IMR-90 (cell line): ENCODE measurements at regions not wholly inside any gene's neighbourhood (a gene's known extent, or its start where the extent isn't known, plus 50 kb on each side); places are given as distances from the start of the nearest gene placed in this dataset.

Source experiments
- ATAC-seq: fragments of 200-7000 bp; cut with Tn5 transposase; 2 replicates; pipeline ENCODE4 v1.9.1; 2020; ENCODE audit warnings: low read depth, mild to moderate bottlenecking, moderate library complexity
- BruUV-seq: library from RNA; stranded (reverse); fragments of 400-500 nt; replicated peaks from 2 replicates; lab custom pipeline; 2021; lab: Mats Ljungman, UMichigan
- CTCF ChIA-PET: fragments of 300-600 bp; formaldehyde crosslinking; extraction: SDS; loops from one replicate; lab custom pipeline; 2021; ENCODE audit warnings: antibody characterized with exemption; lab: Yijun Ruan, JAX
- POLR2A ChIA-PET: fragments of 300-600 bp; sonication (Branson Sonifier 250); formaldehyde crosslinking; loops from one replicate; lab custom pipeline; 2022; ENCODE audit warnings: antibody characterized with exemption; ENCODE audit not compliant: unreplicated experiment; lab: Charles Lee
- DNase-seq: peaks from one replicate; pipeline ENCODE4 v3.0.0; 2013
- H2AFZ ChIP-seq: replicated peaks from 2 replicates; pipeline ENCODE3; 2013; ENCODE audit warnings: low read length, mild to moderate bottlenecking; ENCODE audit not compliant: poor library complexity
- H2AK5ac ChIP-seq: 2 replicates; pipeline ENCODE4 v1.6.1; 2013; ENCODE audit warnings: low read depth, low read length, inconsistent platforms
- H2AK9ac ChIP-seq: replicated peaks from 2 replicates; pipeline ENCODE3; 2013; ENCODE audit warnings: mild to moderate bottlenecking, low read depth, low read length, moderate library complexity; ENCODE audit not compliant: poor library complexity
- H2BK120ac ChIP-seq: 2 replicates; pipeline ENCODE4 v1.6.1; 2013; ENCODE audit warnings: low read depth, low read length, inconsistent platforms
- H2BK15ac ChIP-seq: 3 replicates; pipeline ENCODE4 v1.6.1; 2013; ENCODE audit warnings: low read depth, low read length, inconsistent platforms
- H2BK20ac ChIP-seq: 2 replicates; pipeline ENCODE4 v1.6.1; 2013; ENCODE audit warnings: low read depth, mild to moderate bottlenecking, inconsistent platforms, low read length, moderate library complexity
- H2BK5ac ChIP-seq: 2 replicates; pipeline ENCODE4 v1.6.1; 2013; ENCODE audit warnings: mild to moderate bottlenecking, low read depth, low read length, inconsistent platforms; ENCODE audit not compliant: poor library complexity, severe bottlenecking
- H3K14ac ChIP-seq: replicated peaks from 2 replicates; pipeline ENCODE4 v1.6.1; 2013; ENCODE audit warnings: low read depth, low read length, inconsistent platforms
- H3K18ac ChIP-seq: 2 replicates; pipeline ENCODE4 v1.6.1; 2013; ENCODE audit warnings: low read depth, low read length, control low read depth
- H3K23ac ChIP-seq: 2 replicates; pipeline ENCODE4 v1.6.1; 2013; ENCODE audit warnings: low read depth, low read length, inconsistent platforms
- H3K27ac ChIP-seq: 2 replicates; pipeline ENCODE4 v1.5.1; 2013; ENCODE audit warnings: mild to moderate bottlenecking, control low read depth, low read length; ENCODE audit not compliant: insufficient read depth
- H3K27me3 ChIP-seq: 2 replicates; pipeline ENCODE4 v1.6.1; 2013; ENCODE audit warnings: low read length; ENCODE audit not compliant: control insufficient read depth, insufficient read depth
- H3K36me3 ChIP-seq: 2 replicates; pipeline ENCODE4 v1.6.1; 2013; ENCODE audit warnings: low read length, mixed read lengths; ENCODE audit not compliant: control insufficient read depth, insufficient read depth
- H3K4ac ChIP-seq: 2 replicates; pipeline ENCODE4 v1.6.1; 2013; ENCODE audit warnings: low read depth, low read length, inconsistent platforms
- H3K4me1 ChIP-seq: 2 replicates; pipeline ENCODE4 v1.6.1; 2013; ENCODE audit warnings: low read length, mixed read lengths; ENCODE audit not compliant: control insufficient read depth, insufficient read depth
- H3K4me2 ChIP-seq: 2 replicates; pipeline ENCODE4 v1.6.1; 2013; ENCODE audit warnings: low read depth, mild to moderate bottlenecking, control low read depth, low read length, moderate library complexity
- H3K4me3 ChIP-seq: 2 replicates; pipeline ENCODE4 v1.5.1; 2013; ENCODE audit warnings: low read depth, mild to moderate bottlenecking, control low read depth, low read length, moderate library complexity; ENCODE audit not compliant: insufficient read depth
- H3K56ac ChIP-seq: 2 replicates; pipeline ENCODE4 v1.6.1; 2013; ENCODE audit warnings: low read length, inconsistent platforms; ENCODE audit not compliant: insufficient read depth; ENCODE audit errors: extremely low read depth
- H3K79me1 ChIP-seq, 2 experiments: 2 replicates each; pipeline ENCODE4 v1.6.1; 2013; ENCODE audit warnings: low read length in 2 of 2, inconsistent platforms in 1 of 2, low read depth in 1 of 2
- H3K9ac ChIP-seq: 2 replicates; pipeline ENCODE4 v1.6.1; 2013; ENCODE audit warnings: low read depth, low read length, control low read depth
- H3K9me1 ChIP-seq: 2 replicates; pipeline ENCODE4 v1.6.1; 2013; ENCODE audit warnings: low read length, inconsistent platforms; ENCODE audit not compliant: insufficient read depth
- H3K9me3 ChIP-seq: 2 replicates; pipeline ENCODE4 v1.6.1; 2013; ENCODE audit warnings: low read length; ENCODE audit not compliant: control insufficient read depth, insufficient read depth
- H4K20me1 ChIP-seq: 2 replicates; pipeline ENCODE4 v1.6.1; 2013; ENCODE audit warnings: low read length, inconsistent platforms; ENCODE audit not compliant: insufficient read depth
- H4K5ac ChIP-seq: 2 replicates; pipeline ENCODE4 v1.6.1; 2013; ENCODE audit warnings: mild to moderate bottlenecking, low read depth, low read length, control low read depth
- H4K8ac ChIP-seq, 2 experiments: 2 replicates each; pipeline ENCODE4 v1.6.1; 2013; ENCODE audit warnings: low read depth in 2 of 2, low read length in 2 of 2, control low read depth in 1 of 2, inconsistent platforms in 1 of 2
- H4K91ac ChIP-seq: 2 replicates; pipeline ENCODE4 v1.6.1; 2013; ENCODE audit warnings: low read depth, low read length, inconsistent platforms; ENCODE audit not compliant: insufficient read depth
- BHLHE40 ChIP-seq: fragments of 150-350 bp; IDR thresholded peaks from 2 replicates; pipeline ENCODE4 v1.6.1; 2016; ENCODE audit warnings: mild to moderate bottlenecking, low read depth, low read length
- CEBPB ChIP-seq: IDR thresholded peaks from 2 replicates; pipeline ENCODE4 v1.6.1; 2012; ENCODE audit warnings: low read depth, low read length, improper control_type of control experiment
- CHD1 ChIP-seq: IDR thresholded peaks from 2 replicates; pipeline ENCODE4 v1.6.1; 2012; ENCODE audit warnings: low read depth, low read length, improper control_type of control experiment
- FOS ChIP-seq: fragments of 150-350 bp; IDR thresholded peaks from 2 replicates; pipeline ENCODE4 v1.6.1; 2016; ENCODE audit warnings: low read depth, low read length
- MAFK ChIP-seq: IDR thresholded peaks from 2 replicates; pipeline ENCODE4 v1.6.1; 2012; ENCODE audit warnings: low read depth, low read length, improper control_type of control experiment
- MAZ ChIP-seq: IDR thresholded peaks from 2 replicates; pipeline ENCODE4 v1.6.1; 2012; ENCODE audit warnings: low read depth, mild to moderate bottlenecking, low read length, improper control_type of control experiment, moderate library complexity, borderline replicate concordance
- MXI1 ChIP-seq: IDR thresholded peaks from 2 replicates; pipeline ENCODE4 v1.6.1; 2012; ENCODE audit warnings: low read depth, mild to moderate bottlenecking, low read length, moderate library complexity, borderline replicate concordance
- NFE2L2 ChIP-seq: fragments of 150-350 bp; IDR thresholded peaks from 2 replicates; pipeline ENCODE4 v1.6.1; 2016; ENCODE audit warnings: low read depth, mild to moderate bottlenecking, low read length
- POLR2A ChIP-seq: IDR thresholded peaks from 2 replicates; pipeline ENCODE4 v1.6.1; 2012; ENCODE audit warnings: mild to moderate bottlenecking, low read depth, low read length
- RAD21 ChIP-seq: IDR thresholded peaks from 2 replicates; pipeline ENCODE4 v1.6.1; 2012; ENCODE audit warnings: low read length, improper control_type of control experiment
- RCOR1 ChIP-seq: IDR thresholded peaks from 2 replicates; pipeline ENCODE4 v1.6.1; 2012; ENCODE audit warnings: mild to moderate bottlenecking, low read length, improper control_type of control experiment; ENCODE audit not compliant: insufficient replicate concordance
- RFX5 ChIP-seq: IDR thresholded peaks from 2 replicates; pipeline ENCODE4 v1.8.0; 2012; ENCODE audit warnings: low read depth, mild to moderate bottlenecking, low read length, moderate library complexity
- SMC3 ChIP-seq: fragments of 150-350 bp; IDR thresholded peaks from 2 replicates; pipeline ENCODE4 v1.6.1; 2016; ENCODE audit warnings: low read depth, mild to moderate bottlenecking, antibody characterized with exemption, low read length, moderate library complexity
- WGBS, 2 experiments: methylation state at CpG; one replicate each; pipeline versions ENCODE4 v1.1.5 to v1.1.7; 2013; ENCODE audit warnings: missing lambda C conversion rate in 2 of 2; ENCODE audit not compliant: insufficient read length in 1 of 2; ENCODE audit errors: extremely low coverage in 2 of 2; 5-methylcytosine and 5-hydroxymethylcytosine counted together
- dilution Hi-C: fragments of 300-500 bp; cut with HindIII; formaldehyde crosslinking; loops from one replicate; pipeline ENCODE4 v1.14.3; 2018; ENCODE audit warnings: low sequenced_read_pairs; ENCODE audit not compliant: unreplicated experiment
- in situ Hi-C: fragments of 300-500 bp; cut with MboI; formaldehyde crosslinking; loops from 3 replicates; pipeline ENCODE4 v1.14.3; 2019; ENCODE audit warnings: low sequenced_read_pairs, inconsistent platforms, mixed read lengths
- intact Hi-C: fragments of 100-400 bp; cut with micrococcal nuclease; formaldehyde crosslinking; loops from 2 replicates; pipeline ENCODE4 v1.10.0; 2022
- TF ChIP-seq, protein P1 (sequence below): fragments of 150-350 bp; IDR thresholded peaks from 2 replicates; pipeline ENCODE4 v1.6.1; 2017; ENCODE audit warnings: mild to moderate bottlenecking, antibody characterized with exemption, low read length, low read depth
- TF ChIP-seq, protein P2 (sequence below): fragments of 150-350 bp; IDR thresholded peaks from 2 replicates; pipeline ENCODE4 v1.6.1; 2016; ENCODE audit warnings: low read depth, mild to moderate bottlenecking, low read length, moderate library complexity, borderline replicate concordance
- TF ChIP-seq, protein P3 (sequence below): conservative IDR thresholded peaks from 2 replicates; pipeline ENCODE4 v1.5.1; 2012; ENCODE audit warnings: mild to moderate bottlenecking, low read depth, low read length, improper control_type of control experiment

DNA sequence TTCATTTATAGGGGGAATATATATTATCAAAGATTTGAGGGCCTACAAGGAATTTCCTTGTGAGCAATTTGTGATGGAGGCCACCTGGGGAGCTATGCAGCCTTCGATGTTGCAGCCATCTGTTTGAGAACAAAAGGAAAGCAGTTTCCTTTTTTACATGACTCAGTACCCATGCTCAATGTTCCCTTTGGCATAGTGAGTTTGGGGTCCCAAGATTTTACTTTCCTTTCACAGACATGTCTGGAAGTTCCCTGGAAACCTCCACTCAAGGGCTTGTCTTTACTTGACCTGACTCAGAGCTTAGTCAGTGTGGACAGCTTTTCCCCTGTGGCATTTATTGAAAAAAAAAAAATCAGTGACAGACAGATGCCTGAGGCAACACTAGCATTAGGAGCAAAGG, 73.5 kb upstream of the VIPR2 start:
- Histone ChIP-seq H3K4me3 (no peak overlapping the region), H3K23ac (no peak overlapping the region), H2BK20ac (no peak overlapping the region), H3K9me3 (peaks cover 16% of the 10 kb centered on the region), H2BK120ac (no peak overlapping the region), H2AK9ac (no peak overlapping the region), H3K14ac (no peak overlapping the region), H3K27me3 (no peaks in the 10 kb centered on the region), H2AK5ac (no peak overlapping the region), H3K56ac (no peak overlapping the region), H3K4ac (no peak overlapping the region), H4K20me1 (no peaks in the 10 kb centered on the region), H4K91ac (no peak overlapping the region), H4K5ac (no peak overlapping the region), H2BK5ac (no peak overlapping the region), H3K79me1 (no peaks in the 10 kb centered on the region), H3K36me3 (no peaks in the 10 kb centered on the region), H4K8ac (no peak overlapping the region), H3K4me2 (no peak overlapping the region), H3K9me1 (no peaks in the 10 kb centered on the region), H3K18ac (no peak overlapping the region), H3K9ac (no peak overlapping the region), H2BK15ac (no peak overlapping the region), H3K4me1 (no peaks in the 10 kb centered on the region), H2AFZ (no peak overlapping the region), H3K27ac (no peak overlapping the region)
- in situ Hi-C loops = no loop called here
- ChIA-PET POLR2A (no interaction called here), CTCF (no interaction called here)
- no peak for TF ChIP-seq BHLHE40
- TF ChIP-seq MAFK = no peak
- TF ChIP-seq RCOR1 = no peak
- no peak for TF ChIP-seq SMC3
- TF ChIP-seq MXI1 = no peak
- TF ChIP-seq, protein P1, sequence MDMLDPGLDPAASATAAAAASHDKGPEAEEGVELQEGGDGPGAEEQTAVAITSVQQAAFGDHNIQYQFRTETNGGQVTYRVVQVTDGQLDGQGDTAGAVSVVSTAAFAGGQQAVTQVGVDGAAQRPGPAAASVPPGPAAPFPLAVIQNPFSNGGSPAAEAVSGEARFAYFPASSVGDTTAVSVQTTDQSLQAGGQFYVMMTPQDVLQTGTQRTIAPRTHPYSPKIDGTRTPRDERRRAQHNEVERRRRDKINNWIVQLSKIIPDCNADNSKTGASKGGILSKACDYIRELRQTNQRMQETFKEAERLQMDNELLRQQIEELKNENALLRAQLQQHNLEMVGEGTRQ = no peak
- TF ChIP-seq RAD21 = no peak
- TF ChIP-seq CEBPB = no peak
- TF ChIP-seq POLR2A = no peak
- no peak for TF ChIP-seq MAZ
- TF ChIP-seq, protein P2, sequence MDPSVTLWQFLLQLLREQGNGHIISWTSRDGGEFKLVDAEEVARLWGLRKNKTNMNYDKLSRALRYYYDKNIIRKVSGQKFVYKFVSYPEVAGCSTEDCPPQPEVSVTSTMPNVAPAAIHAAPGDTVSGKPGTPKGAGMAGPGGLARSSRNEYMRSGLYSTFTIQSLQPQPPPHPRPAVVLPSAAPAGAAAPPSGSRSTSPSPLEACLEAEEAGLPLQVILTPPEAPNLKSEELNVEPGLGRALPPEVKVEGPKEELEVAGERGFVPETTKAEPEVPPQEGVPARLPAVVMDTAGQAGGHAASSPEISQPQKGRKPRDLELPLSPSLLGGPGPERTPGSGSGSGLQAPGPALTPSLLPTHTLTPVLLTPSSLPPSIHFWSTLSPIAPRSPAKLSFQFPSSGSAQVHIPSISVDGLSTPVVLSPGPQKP = no peak
- TF ChIP-seq RFX5 = no peak
- TF ChIP-seq, protein P3, sequence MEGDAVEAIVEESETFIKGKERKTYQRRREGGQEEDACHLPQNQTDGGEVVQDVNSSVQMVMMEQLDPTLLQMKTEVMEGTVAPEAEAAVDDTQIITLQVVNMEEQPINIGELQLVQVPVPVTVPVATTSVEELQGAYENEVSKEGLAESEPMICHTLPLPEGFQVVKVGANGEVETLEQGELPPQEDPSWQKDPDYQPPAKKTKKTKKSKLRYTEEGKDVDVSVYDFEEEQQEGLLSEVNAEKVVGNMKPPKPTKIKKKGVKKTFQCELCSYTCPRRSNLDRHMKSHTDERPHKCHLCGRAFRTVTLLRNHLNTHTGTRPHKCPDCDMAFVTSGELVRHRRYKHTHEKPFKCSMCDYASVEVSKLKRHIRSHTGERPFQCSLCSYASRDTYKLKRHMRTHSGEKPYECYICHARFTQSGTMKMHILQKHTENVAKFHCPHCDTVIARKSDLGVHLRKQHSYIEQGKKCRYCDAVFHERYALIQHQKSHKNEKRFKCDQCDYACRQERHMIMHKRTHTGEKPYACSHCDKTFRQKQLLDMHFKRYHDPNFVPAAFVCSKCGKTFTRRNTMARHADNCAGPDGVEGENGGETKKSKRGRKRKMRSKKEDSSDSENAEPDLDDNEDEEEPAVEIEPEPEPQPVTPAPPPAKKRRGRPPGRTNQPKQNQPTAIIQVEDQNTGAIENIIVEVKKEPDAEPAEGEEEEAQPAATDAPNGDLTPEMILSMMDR = no peak
- TF ChIP-seq NFE2L2 = no peak
- TF ChIP-seq CHD1 = no peak
- no peak for TF ChIP-seq FOS
- DNase-seq (no peak), ATAC-seq (no peak)
- intact Hi-C loops = no loop called here
- WGBS, 2 experiments = no CpG with 5 or more reads among the region's 1 CpG
- dilution Hi-C loops = no loop called here
- BruUV-seq = no TSS peak
